Activated naive CD4-positive, alpha-beta T cell treated with anti-CD3 and anti-CD28 coated beads, Interleukin-2, amount 50 U/mL, for 24 hours (primary cell): ENCODE measurements at regions not wholly inside any gene's neighbourhood (a gene's known extent, or its start where the extent isn't known, plus 50 kb on each side); places are given as distances from the start of the nearest gene placed in this dataset.

Experiments used
- H3K27ac Mint-ChIP-seq: one replicate; pipeline ENCODE4 v1.8.0; 2021; ENCODE audit warnings: mild to moderate bottlenecking, mixed read lengths
- H3K27me3 Mint-ChIP-seq: one replicate; pipeline ENCODE4 v1.8.0; 2021; ENCODE audit warnings: mixed read lengths
- H3K36me3 Mint-ChIP-seq: one replicate; pipeline ENCODE4 v1.8.0; 2021; ENCODE audit warnings: mixed read lengths
- H3K4me1 Mint-ChIP-seq: one replicate; pipeline ENCODE4 v1.8.0; 2021; ENCODE audit warnings: mixed read lengths
- H3K4me3 Mint-ChIP-seq: one replicate; pipeline ENCODE4 v1.8.0; 2021; ENCODE audit warnings: mild to moderate bottlenecking, mixed read lengths
- H3K9me3 Mint-ChIP-seq: one replicate; pipeline ENCODE4 v1.8.0; 2021; ENCODE audit warnings: mixed read lengths

DNA sequence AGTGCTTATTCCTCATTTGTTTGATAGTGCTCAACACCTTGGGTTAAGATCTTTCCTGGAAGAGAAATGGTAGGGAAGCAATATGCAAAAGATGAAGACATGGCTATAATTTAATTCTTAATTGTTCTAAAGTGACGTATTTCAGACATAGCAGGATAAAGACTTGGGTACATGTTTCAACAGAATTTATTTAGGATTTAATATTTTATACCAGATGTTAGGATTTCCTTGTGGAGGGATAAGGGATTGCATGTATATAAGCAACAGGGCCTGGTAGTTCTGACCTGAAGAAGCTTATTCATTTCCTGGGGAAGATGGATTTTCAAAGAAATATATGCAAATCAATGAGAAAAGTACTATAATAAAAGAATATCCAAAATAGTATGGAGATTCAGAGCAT, 163.8 kb downstream of the FAT3 start:
- Mint-ChIP-seq H3K9me3 (peaks cover 5% of the 10 kb centered on the region), H3K27ac (no peak overlapping the region), H3K4me3 (no peak overlapping the region), H3K27me3 (no peaks in the 10 kb centered on the region), H3K4me1 (no peaks in the 10 kb centered on the region), H3K36me3 (no peaks in the 10 kb centered on the region)

DNA sequence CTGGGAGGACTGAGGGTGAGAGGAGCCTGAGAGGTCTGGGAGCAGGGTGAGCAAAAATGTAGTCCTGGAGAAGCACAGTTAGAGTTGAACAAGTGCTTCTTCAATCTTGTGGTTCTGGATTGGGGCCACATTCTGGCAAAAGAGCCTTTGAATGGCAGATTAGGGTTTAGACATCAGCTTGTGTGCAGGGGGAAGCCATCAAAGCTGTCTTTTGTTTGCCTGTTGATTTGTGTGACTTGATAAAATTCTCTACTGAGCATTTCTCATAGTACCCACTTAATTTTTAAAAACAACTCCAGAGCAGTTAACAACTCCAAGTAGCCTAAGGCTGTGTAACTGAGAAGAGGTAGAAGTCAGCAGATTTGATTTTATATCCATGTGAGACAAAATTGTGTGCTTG, 166.2 kb downstream of the FAT3 start:
- H3K36me3 Mint-ChIP-seq = no peaks in the 10 kb centered on the region
- no peaks in the 10 kb centered on the region for H3K27me3 Mint-ChIP-seq
- H3K4me1 Mint-ChIP-seq = no peaks in the 10 kb centered on the region
- no peak overlapping the region for H3K4me3 Mint-ChIP-seq
- no peak overlapping the region for H3K27ac Mint-ChIP-seq
- H3K9me3 Mint-ChIP-seq = peaks cover 5% of the 10 kb centered on the region

GRCh38 chr11:92391364-92391763, 166.7 kb downstream of the FAT3 start:
- H3K27me3 Mint-ChIP-seq = no peaks in the 10 kb centered on the region
- no peaks in the 10 kb centered on the region for H3K36me3 Mint-ChIP-seq
- no peak overlapping the region for H3K4me3 Mint-ChIP-seq
- no peaks in the 10 kb centered on the region for H3K4me1 Mint-ChIP-seq
- H3K9me3 Mint-ChIP-seq = peaks cover 5% of the 10 kb centered on the region
- no peak overlapping the region for H3K27ac Mint-ChIP-seq

- Mint-ChIP-seq H3K9me3 (peaks cover 5% of the 10 kb centered on the region), H3K27ac (no peak overlapping the region), H3K36me3 (no peaks in the 10 kb centered on the region), H3K27me3 (no peaks in the 10 kb centered on the region), H3K4me3 (no peak overlapping the region), H3K4me1 (no peaks in the 10 kb centered on the region)
Observed at GRCh38 chr11:92391808-92392207, 167.2 kb downstream of the FAT3 start.

DNA sequence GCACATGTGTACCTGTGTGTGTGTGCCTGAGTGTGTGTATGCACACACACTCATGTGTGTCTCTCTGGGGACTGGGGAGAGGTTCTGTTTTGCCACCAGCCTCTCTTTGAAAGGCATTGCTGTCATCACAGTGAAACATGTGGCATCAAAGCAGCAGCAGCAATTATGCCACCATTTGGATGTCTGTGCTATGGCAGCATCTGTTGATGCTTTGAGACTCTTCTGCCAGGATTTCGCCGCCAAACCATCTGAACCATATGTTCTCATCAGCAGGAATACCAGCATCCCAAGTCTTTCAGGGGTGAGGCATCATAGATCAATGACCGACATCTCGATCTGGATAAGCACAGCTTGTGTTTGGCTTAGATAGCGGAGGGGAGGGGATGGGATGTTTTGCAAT, 168.6 kb downstream of the FAT3 start:
- no peak overlapping the region for H3K4me3 Mint-ChIP-seq
- H3K4me1 Mint-ChIP-seq = no peaks in the 10 kb centered on the region
- no peaks in the 10 kb centered on the region for H3K27me3 Mint-ChIP-seq
- H3K36me3 Mint-ChIP-seq = no peaks in the 10 kb centered on the region
- peaks cover 3% of the 10 kb centered on the region for H3K9me3 Mint-ChIP-seq
- no peak overlapping the region for H3K27ac Mint-ChIP-seq

GRCh38 chr11:92396133-92396532, 171.5 kb downstream of the FAT3 start:
- Mint-ChIP-seq H3K27me3 (no peaks in the 10 kb centered on the region), H3K36me3 (no peaks in the 10 kb centered on the region), H3K4me3 (no peak overlapping the region), H3K9me3 (peaks cover 4% of the 10 kb centered on the region), H3K4me1 (no peaks in the 10 kb centered on the region), H3K27ac (no peak overlapping the region)

GRCh38 chr11:92397221-92397755, 172.7 kb downstream of the FAT3 start:
- Mint-ChIP-seq H3K36me3 (no peaks in the 10 kb centered on the region), H3K4me3 (no peak overlapping the region), H3K27me3 (no peaks in the 10 kb centered on the region), H3K27ac (no peak overlapping the region), H3K4me1 (no peaks in the 10 kb centered on the region), H3K9me3 (peaks cover 4% of the 10 kb centered on the region)

DNA sequence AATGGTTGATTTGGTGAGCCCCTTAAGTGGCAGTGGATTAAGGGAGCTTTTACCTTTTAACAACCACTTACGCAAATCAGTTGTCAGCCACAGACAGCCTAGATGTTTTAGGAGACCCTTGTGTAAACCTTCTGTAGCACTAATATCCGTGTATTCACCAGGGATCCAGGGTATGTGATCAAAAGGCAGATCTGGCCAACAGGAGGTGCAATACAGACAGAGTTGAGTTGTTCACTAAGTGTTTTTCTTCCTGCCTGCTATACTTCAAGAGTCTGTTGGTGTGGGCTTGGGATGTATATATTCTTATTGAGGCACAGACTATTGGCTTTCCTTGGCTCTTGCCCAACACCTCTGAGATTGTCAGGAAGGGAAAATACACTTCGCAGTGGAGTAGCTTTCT, 175.1 kb downstream of the FAT3 start:
- no peaks in the 10 kb centered on the region for H3K4me1 Mint-ChIP-seq
- no peaks in the 10 kb centered on the region for H3K36me3 Mint-ChIP-seq
- H3K9me3 Mint-ChIP-seq = peaks cover 4% of the 10 kb centered on the region
- no peak overlapping the region for H3K4me3 Mint-ChIP-seq
- no peaks in the 10 kb centered on the region for H3K27me3 Mint-ChIP-seq
- no peak overlapping the region for H3K27ac Mint-ChIP-seq

DNA sequence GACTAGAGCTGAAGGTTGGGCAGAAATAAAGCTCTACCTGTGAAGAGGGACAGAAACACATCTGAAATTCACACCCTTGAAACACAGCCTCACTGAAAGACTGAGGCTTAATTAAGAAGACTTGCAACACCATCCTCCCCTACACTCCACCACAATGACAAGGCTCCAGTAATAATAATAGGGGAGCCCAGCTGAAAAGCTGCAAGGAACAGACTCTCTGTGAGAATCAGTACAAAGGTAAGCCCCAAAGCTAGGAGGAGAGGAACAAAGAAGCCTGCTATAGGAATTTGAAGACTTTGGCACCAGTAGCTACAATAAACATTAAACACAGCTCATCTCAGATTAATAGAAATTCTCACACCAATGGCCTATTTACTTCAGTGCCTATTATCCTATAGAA, 176.9 kb downstream of the FAT3 start:
- H3K36me3 Mint-ChIP-seq = no peaks in the 10 kb centered on the region
- H3K4me3 Mint-ChIP-seq = no peak overlapping the region
- no peak overlapping the region for H3K27ac Mint-ChIP-seq
- no peaks in the 10 kb centered on the region for H3K27me3 Mint-ChIP-seq
- no peaks in the 10 kb centered on the region for H3K4me1 Mint-ChIP-seq
- peaks cover 4% of the 10 kb centered on the region for H3K9me3 Mint-ChIP-seq

- no peaks in the 10 kb centered on the region for H3K36me3 Mint-ChIP-seq
- no peak overlapping the region for H3K27ac Mint-ChIP-seq
- H3K4me1 Mint-ChIP-seq = no peaks in the 10 kb centered on the region
- no peaks in the 10 kb centered on the region for H3K27me3 Mint-ChIP-seq
- H3K4me3 Mint-ChIP-seq = no peak overlapping the region
- no peaks in the 10 kb centered on the region for H3K9me3 Mint-ChIP-seq
Observed at GRCh38 chr11:92406472-92406871, 181.9 kb downstream of the FAT3 start.

GRCh38 chr11:92409355-92409754, 184.7 kb downstream of the FAT3 start:
- Mint-ChIP-seq H3K4me3 (no peak overlapping the region), H3K4me1 (no peaks in the 10 kb centered on the region), H3K36me3 (no peaks in the 10 kb centered on the region), H3K9me3 (no peaks in the 10 kb centered on the region), H3K27ac (no peak overlapping the region), H3K27me3 (no peaks in the 10 kb centered on the region)

- no peaks in the 10 kb centered on the region for H3K4me1 Mint-ChIP-seq
- no peak overlapping the region for H3K27ac Mint-ChIP-seq
- H3K27me3 Mint-ChIP-seq = no peaks in the 10 kb centered on the region
- H3K4me3 Mint-ChIP-seq = no peak overlapping the region
- H3K36me3 Mint-ChIP-seq = no peaks in the 10 kb centered on the region
- H3K9me3 Mint-ChIP-seq = no peaks in the 10 kb centered on the region
Observed at GRCh38 chr11:92409956-92410355, 185.3 kb downstream of the FAT3 start.

DNA sequence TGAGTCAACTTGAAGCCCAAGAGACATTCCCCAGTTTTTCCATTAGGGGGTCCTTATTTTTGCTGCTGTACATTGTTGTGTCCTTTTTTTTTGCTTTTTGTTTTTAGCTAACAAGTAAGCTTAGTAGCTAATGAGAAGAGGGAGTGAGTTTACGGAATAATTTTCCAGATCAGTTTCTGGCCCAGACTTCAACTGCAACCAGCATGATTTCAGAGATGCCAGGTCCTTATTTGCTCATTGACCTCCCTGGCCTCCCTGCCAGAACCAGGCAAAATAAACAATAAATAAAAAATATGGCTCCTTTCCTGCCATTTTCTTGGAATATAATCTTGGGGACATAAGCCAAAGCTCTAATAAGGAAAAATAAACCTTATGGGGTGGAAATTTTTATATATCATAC, 185.9 kb downstream of the FAT3 start:
- Mint-ChIP-seq H3K4me1 (no peaks in the 10 kb centered on the region), H3K36me3 (no peaks in the 10 kb centered on the region), H3K27me3 (no peaks in the 10 kb centered on the region), H3K4me3 (no peak overlapping the region), H3K9me3 (no peaks in the 10 kb centered on the region), H3K27ac (no peak overlapping the region)

DNA sequence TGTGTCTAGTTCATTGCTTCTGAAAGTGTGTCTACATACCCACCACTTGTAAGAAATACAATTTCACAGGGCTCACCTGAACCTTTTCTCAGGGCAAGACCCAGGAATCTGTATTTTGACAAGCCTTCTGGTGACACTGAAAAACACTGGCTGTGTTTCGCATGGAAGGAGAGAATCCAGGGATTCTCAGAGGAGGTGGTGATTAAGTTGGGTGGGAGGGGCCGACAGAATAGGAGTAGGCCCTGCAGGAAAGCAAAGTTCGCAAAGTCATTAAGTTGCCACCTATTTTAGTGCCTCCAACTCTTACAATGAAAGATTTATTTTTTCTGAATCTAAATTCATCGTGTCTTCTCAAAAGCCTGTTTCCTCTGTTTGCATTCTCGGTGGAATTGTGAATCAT, 186.8 kb downstream of the FAT3 start:
- no peaks in the 10 kb centered on the region for H3K36me3 Mint-ChIP-seq
- H3K9me3 Mint-ChIP-seq = no peaks in the 10 kb centered on the region
- H3K4me3 Mint-ChIP-seq = no peak overlapping the region
- H3K4me1 Mint-ChIP-seq = no peaks in the 10 kb centered on the region
- no peaks in the 10 kb centered on the region for H3K27me3 Mint-ChIP-seq
- no peak overlapping the region for H3K27ac Mint-ChIP-seq

DNA sequence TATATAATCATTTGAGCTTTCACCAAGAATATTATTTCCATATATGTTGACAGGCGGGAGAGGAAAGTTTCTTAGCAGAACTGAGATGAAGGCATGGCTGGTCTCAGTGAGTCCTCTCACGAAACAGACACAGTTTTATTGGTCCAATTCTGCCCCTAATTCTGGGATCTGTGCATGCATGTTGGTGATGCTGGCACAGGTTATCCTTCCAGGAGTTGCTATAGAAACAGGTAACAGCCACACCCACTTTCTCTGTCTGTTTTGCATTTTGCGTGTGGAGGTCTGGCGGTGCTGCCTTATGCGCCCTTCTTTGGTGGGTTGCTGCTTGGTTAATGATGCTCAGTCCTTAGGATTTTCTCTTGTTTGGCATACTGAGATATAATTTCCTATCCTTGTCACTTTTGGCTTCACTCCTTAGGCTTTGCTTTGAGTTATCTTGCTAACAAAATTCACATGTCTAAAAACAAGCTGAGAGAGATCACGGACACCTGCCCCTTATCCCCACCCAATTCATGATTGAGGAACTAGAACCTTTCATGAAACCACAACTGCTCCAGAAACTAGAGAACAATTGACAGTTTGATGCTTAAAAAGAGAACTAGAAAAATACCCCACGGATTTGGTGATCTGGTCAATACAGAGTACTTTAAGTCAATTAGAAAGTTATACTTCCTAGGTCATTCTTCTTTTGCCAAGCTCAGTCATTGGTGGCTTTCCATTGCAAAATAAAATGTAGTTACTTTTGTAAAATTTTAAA, 189.3 kb downstream of the FAT3 start:
- Mint-ChIP-seq H3K36me3 (no peaks in the 10 kb centered on the region), H3K4me3 (no peak overlapping the region), H3K9me3 (no peaks in the 10 kb centered on the region), H3K27me3 (no peaks in the 10 kb centered on the region), H3K4me1 (no peaks in the 10 kb centered on the region), H3K27ac (no peak overlapping the region)

- Mint-ChIP-seq H3K27me3 (no peaks in the 10 kb centered on the region), H3K27ac (no peak overlapping the region), H3K36me3 (no peaks in the 10 kb centered on the region), H3K4me3 (no peak overlapping the region), H3K4me1 (no peaks in the 10 kb centered on the region), H3K9me3 (no peaks in the 10 kb centered on the region)
Observed at GRCh38 chr11:92416971-92417725, 192.5 kb downstream of the FAT3 start.
